Endothelial cell of umbilical vein (primary cell): ENCODE measurements at regions not wholly inside any gene's neighbourhood (a gene's known extent, or its start where the extent isn't known, plus 50 kb on each side); places are given as distances from the start of the nearest gene placed in this dataset.

Experiments
- BruUV-seq: library from RNA; stranded (reverse); fragments of 400-500 nt; replicated peaks from 2 replicates; lab custom pipeline; 2021; lab: Mats Ljungman, UMichigan
- CTCF ChIA-PET: fragments of 300-600, 350-600 bp; sonication (Branson Sonifier 250); formaldehyde crosslinking; loops from one replicate; lab custom pipeline; 2021; ENCODE audit warnings: antibody characterized with exemption, inconsistent platforms; lab: Charles Lee
- POLR2A ChIA-PET: fragments of 300-600, 350-600 bp; sonication (Branson Sonifier 250); formaldehyde crosslinking; loops from one replicate; lab custom pipeline; 2021; ENCODE audit warnings: antibody characterized with exemption, inconsistent platforms; lab: Charles Lee
- DNase-seq: peaks from one replicate; pipeline ENCODE4 v3.0.0-alpha.2; 2011; ENCODE audit warnings: low read depth, low spot score
- FAIRE-seq: peaks from 2 replicates; lab custom pipeline; 2011; peaks lifted over from hg19 to GRCh38; lab: Jason Lieb, UNC
- H2AFZ ChIP-seq: 2 replicates; pipeline ENCODE4 v1.6.0; 2012; ENCODE audit warnings: low read depth, low read length, control low read depth, inconsistent platforms
- H3K27ac ChIP-seq: 2 replicates; pipeline ENCODE4 v1.5.1; 2011; ENCODE audit warnings: low read depth, mild to moderate bottlenecking, control low read depth, low read length, moderate library complexity; ENCODE audit not compliant: insufficient read depth
- H3K27me3 ChIP-seq, 2 experiments: 2 replicates each; pipeline versions ENCODE4 v1.6.0 to v1.6.1; 2011; ENCODE audit warnings: low read length in 2 of 2, mixed read lengths in 1 of 2; ENCODE audit not compliant: control insufficient read depth in 2 of 2, insufficient read depth in 2 of 2
- H3K36me3 ChIP-seq, 2 experiments: 2 replicates in 1 of 2; 3 replicates in 1 of 2; pipeline ENCODE4 v1.5.1; 2011; ENCODE audit warnings: low read length in 2 of 2, mild to moderate bottlenecking in 1 of 2, moderate library complexity in 1 of 2; ENCODE audit not compliant: control insufficient read depth in 2 of 2, insufficient read depth in 2 of 2; ENCODE audit errors: extremely low read depth in 1 of 2
- H3K4me1 ChIP-seq: 3 replicates; pipeline ENCODE4 v1.5.1; 2011; ENCODE audit warnings: mild to moderate bottlenecking, low read length; ENCODE audit not compliant: control insufficient read depth, insufficient read depth; ENCODE audit errors: extremely low read depth
- H3K4me2 ChIP-seq: 2 replicates; pipeline ENCODE4 v1.6.1; 2011; ENCODE audit warnings: low read length, control low read depth, mixed read lengths; ENCODE audit not compliant: insufficient read depth
- H3K4me3 ChIP-seq, 3 experiments: fragments of 200-600 bp in 1 of 3; sonication (generic), shearing (Covaris generic) in 1 of 3; replicated peaks in 1 of 3; 2 replicates each; pipeline ENCODE4 v1.5.1; 2011 to 2016; ENCODE audit warnings: control low read depth in 3 of 3, low read length in 3 of 3, mild to moderate bottlenecking in 2 of 3, inconsistent platforms in 1 of 3, low read depth in 1 of 3, moderate library complexity in 1 of 3; ENCODE audit not compliant: insufficient read depth in 1 of 3
- H3K79me2 ChIP-seq: 2 replicates; pipeline ENCODE4 v1.6.0; 2012; ENCODE audit warnings: low read length, inconsistent platforms; ENCODE audit not compliant: control insufficient read depth, insufficient read depth
- H3K9ac ChIP-seq: replicated peaks from 2 replicates; pipeline ENCODE3; 2011; ENCODE audit warnings: low read length, control low read depth; ENCODE audit not compliant: insufficient read depth; ENCODE audit errors: extremely low read depth
- H3K9me1 ChIP-seq: replicated peaks from 3 replicates; pipeline ENCODE4 v1.6.0; 2011; ENCODE audit warnings: mild to moderate bottlenecking, low read length; ENCODE audit not compliant: control insufficient read depth, insufficient read depth; ENCODE audit errors: extremely low read depth
- H3K9me3 ChIP-seq: replicated peaks from 2 replicates; pipeline ENCODE4 v1.5.1; 2012; ENCODE audit warnings: low read length, inconsistent platforms; ENCODE audit not compliant: control insufficient read depth, insufficient read depth
- H4K20me1 ChIP-seq: replicated peaks from 2 replicates; pipeline ENCODE3; 2011; ENCODE audit warnings: mild to moderate bottlenecking, low read length; ENCODE audit not compliant: control insufficient read depth, insufficient read depth; ENCODE audit errors: extremely low read depth
- EZH2 ChIP-seq: IDR thresholded peaks from 2 replicates; pipeline ENCODE4 v1.6.1; 2012; ENCODE audit warnings: borderline replicate concordance, low read depth, mild to moderate bottlenecking, moderate library complexity, low read length, inconsistent platforms; ENCODE audit not compliant: severe bottlenecking
- FOS ChIP-seq: IDR thresholded peaks from 2 replicates; pipeline ENCODE4 v1.6.1; 2011; ENCODE audit warnings: mild to moderate bottlenecking, low read length, moderate library complexity, borderline replicate concordance; ENCODE audit not compliant: insufficient read depth
- GATA2 ChIP-seq: IDR thresholded peaks from 2 replicates; pipeline ENCODE4 v1.7.0; 2011; ENCODE audit warnings: low read depth, mild to moderate bottlenecking, moderate library complexity, mixed read lengths, low read length; ENCODE audit not compliant: insufficient read length, insufficient read depth
- JUN ChIP-seq: IDR thresholded peaks from 2 replicates; pipeline ENCODE4 v1.6.1; 2011; ENCODE audit warnings: borderline replicate concordance, low read depth; ENCODE audit not compliant: insufficient read length, insufficient read depth
- MYC ChIP-seq: IDR thresholded peaks from one replicate; pipeline ENCODE4 v1.6.1; 2011; ENCODE audit warnings: mild to moderate bottlenecking, low read depth, low read length
- POLR2A ChIP-seq: IDR thresholded peaks from 2 replicates; pipeline ENCODE4 v1.6.1; 2012; ENCODE audit warnings: low read depth, mild to moderate bottlenecking, control low read depth, low read length
- POLR2AphosphoS5 ChIP-seq: IDR thresholded peaks from 2 replicates; pipeline ENCODE4 v1.6.1; 2012; ENCODE audit warnings: low read depth, mild to moderate bottlenecking, control low read depth, low read length, moderate library complexity; ENCODE audit not compliant: insufficient read depth
- dilution Hi-C: fragments of 300-500 bp; cut with MboI; formaldehyde crosslinking; loops from one replicate; pipeline ENCODE4 v1.15.0; 2019; ENCODE audit warnings: low sequenced_read_pairs; ENCODE audit not compliant: extremely low pct_ligation_motif_present
- intact Hi-C: fragments of 100-400 bp; cut with micrococcal nuclease; formaldehyde crosslinking; loops from one replicate; pipeline ENCODE4 v1.10.0; 2022
- TF ChIP-seq, protein P1 (sequence below): IDR thresholded peaks from 2 replicates; pipeline ENCODE4 v1.6.1; 2011; ENCODE audit not compliant: insufficient read depth, insufficient read length
- TF ChIP-seq, protein P2 (sequence below), 2 donors: IDR thresholded peaks; 1 replicate in 1 of 2; 2 replicates in 1 of 2; pipeline ENCODE4 v1.5.1; 2011; ENCODE audit warnings: low read length in 2 of 2, mild to moderate bottlenecking in 2 of 2, moderate library complexity in 2 of 2, control low read depth in 1 of 2, inconsistent platforms in 1 of 2, low read depth in 1 of 2; ENCODE audit not compliant: insufficient read depth in 1 of 2; ENCODE audit errors: extremely low read depth in 1 of 2

DNA sequence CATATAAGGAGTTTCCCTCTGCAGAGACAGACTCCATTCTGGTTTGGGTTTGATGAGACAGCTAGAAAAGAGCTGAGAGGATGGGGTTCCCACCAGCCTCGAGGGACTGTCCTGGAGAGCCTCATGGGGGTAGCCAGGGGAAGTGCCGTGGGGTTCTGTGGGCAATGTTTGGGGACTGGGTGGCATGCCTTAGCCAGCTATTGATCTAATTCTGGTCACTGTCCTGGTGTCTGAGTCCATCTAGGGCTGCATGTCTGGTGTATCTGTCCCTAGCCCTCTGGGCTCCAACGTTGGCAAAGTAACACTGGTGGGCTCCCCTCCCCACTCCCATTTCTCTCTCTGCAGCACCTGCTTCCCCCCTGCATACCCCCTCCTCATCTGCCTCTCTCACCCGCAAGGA is 135.4 kb downstream of the SMIM20 start:
- H3K27ac ChIP-seq: no peak overlapping the region
- H4K20me1 ChIP-seq: no peaks in the 10 kb centered on the region
- no peaks in the 10 kb centered on the region for H3K9me3 ChIP-seq
- H3K4me2 ChIP-seq: no peak overlapping the region
- TF ChIP-seq JUN (no peak), POLR2AphosphoS5 (no peak), GATA2 (no peak), FOS (no peak), POLR2A (no peak), EZH2 (no peak), MYC (no peak)
- TF ChIP-seq, protein P1, sequence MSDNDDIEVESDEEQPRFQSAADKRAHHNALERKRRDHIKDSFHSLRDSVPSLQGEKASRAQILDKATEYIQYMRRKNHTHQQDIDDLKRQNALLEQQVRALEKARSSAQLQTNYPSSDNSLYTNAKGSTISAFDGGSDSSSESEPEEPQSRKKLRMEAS: no peak
- TF ChIP-seq, protein P2, sequence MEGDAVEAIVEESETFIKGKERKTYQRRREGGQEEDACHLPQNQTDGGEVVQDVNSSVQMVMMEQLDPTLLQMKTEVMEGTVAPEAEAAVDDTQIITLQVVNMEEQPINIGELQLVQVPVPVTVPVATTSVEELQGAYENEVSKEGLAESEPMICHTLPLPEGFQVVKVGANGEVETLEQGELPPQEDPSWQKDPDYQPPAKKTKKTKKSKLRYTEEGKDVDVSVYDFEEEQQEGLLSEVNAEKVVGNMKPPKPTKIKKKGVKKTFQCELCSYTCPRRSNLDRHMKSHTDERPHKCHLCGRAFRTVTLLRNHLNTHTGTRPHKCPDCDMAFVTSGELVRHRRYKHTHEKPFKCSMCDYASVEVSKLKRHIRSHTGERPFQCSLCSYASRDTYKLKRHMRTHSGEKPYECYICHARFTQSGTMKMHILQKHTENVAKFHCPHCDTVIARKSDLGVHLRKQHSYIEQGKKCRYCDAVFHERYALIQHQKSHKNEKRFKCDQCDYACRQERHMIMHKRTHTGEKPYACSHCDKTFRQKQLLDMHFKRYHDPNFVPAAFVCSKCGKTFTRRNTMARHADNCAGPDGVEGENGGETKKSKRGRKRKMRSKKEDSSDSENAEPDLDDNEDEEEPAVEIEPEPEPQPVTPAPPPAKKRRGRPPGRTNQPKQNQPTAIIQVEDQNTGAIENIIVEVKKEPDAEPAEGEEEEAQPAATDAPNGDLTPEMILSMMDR (IDR thresholded peaks at IDR 0.05; ENCODE audit: extremely low read depth in 1 of 2, insufficient read depth in 1 of 2, low read depth in 1 of 2, low read length in 2 of 2): no peak
- POLR2A ChIA-PET: no interaction called here
- dilution Hi-C loops: no loop called here
- no peaks in the 10 kb centered on the region for H3K9me1 ChIP-seq
- CTCF ChIA-PET: interaction anchor here (1.5 kb wide), 1 partner anchor 62 kb away, joined by 4 read pairs; no protein-coding TSS in a partner anchor
- intact Hi-C loops: no loop called here
- no peak overlapping the region for H3K9ac ChIP-seq
- no peak for FAIRE-seq
- no peaks in the 10 kb centered on the region for H3K36me3 ChIP-seq
- H3K79me2 ChIP-seq: no peaks in the 10 kb centered on the region
- peaks cover 0 to 3% of the 10 kb centered on the region in 2 experiments for H3K27me3 ChIP-seq
- no peak for DNase-seq
- H3K4me1 ChIP-seq: no peaks in the 10 kb centered on the region
- no peak overlapping the region for H2AFZ ChIP-seq
- no peak overlapping the region for H3K4me3 ChIP-seq
- BruUV-seq: no TSS peak
